ENCODE measurements at regions not wholly inside any gene's neighbourhood (a gene's known extent, or its start where the extent isn't known, plus 50 kb on each side); places are given as distances from the start of the nearest gene placed in this dataset.

- TF ChIP-seq ARNTL (CRISPR knock-in tag; IDR thresholded peaks at IDR 0.05; ENCODE audit: borderline replicate concordance, low read depth) (no peak), ZNF8 (CRISPR knock-in tag; IDR thresholded peaks at IDR 0.05) (no peak), ISL1 (CRISPR knock-in tag; IDR thresholded peaks at IDR 0.05) (no peak), ZC3H10 (CRISPR knock-in tag; IDR thresholded peaks at IDR 0.05) (no peak), PATZ1 (CRISPR knock-in tag; IDR thresholded peaks at IDR 0.05; ENCODE audit: borderline replicate concordance) (no peak), ZNF70 (CRISPR knock-in tag; IDR thresholded peaks at IDR 0.05) (no peak), ZFP3 (CRISPR knock-in tag; IDR thresholded peaks at IDR 0.05) (no peak)
These were observed 218.8 kb downstream of the BCL11A start for GRCh38 chr2:60334610-60335009.
